HEK293 (cell line): ENCODE measurements at regions not wholly inside any gene's neighbourhood (a gene's known extent, or its start where the extent isn't known, plus 50 kb on each side); places are given as distances from the start of the nearest gene placed in this dataset.

Experiments used
- CTCF ChIA-PET: fragments of 350-600 bp; formaldehyde crosslinking; extraction: SDS; loops from one replicate; lab custom pipeline; 2021; ENCODE audit warnings: antibody characterized with exemption; lab: Yijun Ruan, JAX
- POLR2A ChIA-PET: fragments of 300-600 bp; formaldehyde crosslinking; extraction: SDS; loops from one replicate; lab custom pipeline; 2020; ENCODE audit warnings: antibody characterized with exemption, inconsistent platforms; lab: Yijun Ruan, JAX
- H3K27ac ChIP-seq: fragments of 200-500 bp; sonication (Bioruptor generic); 2 replicates; pipeline ENCODE4 v1.5.1; 2014; ENCODE audit warnings: low read depth, low read length, control low read depth, inconsistent platforms; ENCODE audit errors: extremely low read depth
- H3K36me3 ChIP-seq, 2 experiments: fragments of 200-500 bp in 1 of 2; sonication (Bioruptor generic) in 1 of 2; 1 replicate in 1 of 2; 2 replicates in 1 of 2; pipeline ENCODE4 v1.5.1; 2014 to 2017; ENCODE audit warnings: inconsistent platforms in 2 of 2, low read length in 2 of 2; ENCODE audit not compliant: control insufficient read depth in 2 of 2, insufficient read depth in 1 of 2
- H3K4me1 ChIP-seq: fragments of 200-500 bp; sonication (Bioruptor generic); 2 replicates; pipeline ENCODE4 v1.5.1; 2014; ENCODE audit warnings: mild to moderate bottlenecking, low read length, inconsistent platforms; ENCODE audit not compliant: control insufficient read depth, insufficient read depth
- H3K4me3 ChIP-seq: 2 replicates; pipeline ENCODE4 v1.5.1; 2011; ENCODE audit warnings: low read depth, mild to moderate bottlenecking, control low read depth, low read length, moderate library complexity
- H3K9me3 ChIP-seq: fragments of 200-500 bp; sonication (Bioruptor generic); 2 replicates; pipeline ENCODE4 v1.5.1; 2014; ENCODE audit warnings: low read depth, low read length, inconsistent platforms; ENCODE audit not compliant: control insufficient read depth, insufficient read depth
- BCL11B ChIP-seq: fragments of 450-650 bp; formaldehyde crosslinking; IDR thresholded peaks from 2 replicates; pipeline ENCODE4 v1.5.1; 2016; ENCODE audit warnings: low read depth, missing biosample characterization, missing genetic modification characterization
- HOXD13 ChIP-seq: sonication (generic); formaldehyde crosslinking; IDR thresholded peaks from 2 replicates; pipeline ENCODE4 v1.8.0; 2022; ENCODE audit warnings: missing genetic modification reagents, borderline replicate concordance
- KLF7 ChIP-seq: fragments of 450-650 bp; formaldehyde crosslinking; IDR thresholded peaks from 2 replicates; pipeline ENCODE4 v1.5.1; 2016; ENCODE audit warnings: missing biosample characterization, missing genetic modification characterization, borderline replicate concordance
- KLF8 ChIP-seq: fragments of 450-650 bp; formaldehyde crosslinking; IDR thresholded peaks from 2 replicates; pipeline ENCODE4 v1.5.1; 2016; ENCODE audit warnings: missing biosample characterization, missing genetic modification characterization
- KLF9 ChIP-seq: fragments of 450-650 bp; formaldehyde crosslinking; IDR thresholded peaks from 2 replicates; pipeline ENCODE4 v1.5.1; 2016; ENCODE audit warnings: missing biosample characterization, missing genetic modification characterization, low read depth
- SETDB1 ChIP-seq: IDR thresholded peaks from one replicate; pipeline ENCODE4 v1.6.1; 2017; ENCODE audit warnings: mild to moderate bottlenecking, low read length, moderate library complexity, mixed read lengths; ENCODE audit not compliant: insufficient read length
- SP7 ChIP-seq: fragments of 450-650 bp; formaldehyde crosslinking; IDR thresholded peaks from 2 replicates; pipeline ENCODE4 v1.5.1; 2016; ENCODE audit warnings: missing biosample characterization, missing genetic modification characterization
- YY1 ChIP-seq: fragments of 450-650 bp; formaldehyde crosslinking; IDR thresholded peaks from 2 replicates; pipeline ENCODE4 v1.5.1; 2018; ENCODE audit warnings: missing biosample characterization, missing genetic modification characterization
- ZIC2 ChIP-seq: fragments of 450-650 bp; formaldehyde crosslinking; IDR thresholded peaks from 2 replicates; pipeline ENCODE4 v1.5.1; 2016; ENCODE audit warnings: missing biosample characterization, missing genetic modification characterization
- ZNF112 ChIP-seq: fragments of 450-650 bp; formaldehyde crosslinking; IDR thresholded peaks from 2 replicates; pipeline ENCODE4 v1.5.0; 2017; ENCODE audit warnings: missing biosample characterization, missing genetic modification characterization
- ZNF114 ChIP-seq: fragments of 450-650 bp; formaldehyde crosslinking; IDR thresholded peaks from 2 replicates; pipeline ENCODE4 v1.5.0; 2017; ENCODE audit warnings: missing biosample characterization, missing genetic modification characterization
- ZNF223 ChIP-seq: fragments of 450-650 bp; formaldehyde crosslinking; IDR thresholded peaks from 2 replicates; pipeline ENCODE4 v1.5.1; 2016; ENCODE audit warnings: missing biosample characterization, missing genetic modification characterization
- ZNF341 ChIP-seq: fragments of 450-650 bp; formaldehyde crosslinking; IDR thresholded peaks from 2 replicates; pipeline ENCODE4; 2016; ENCODE audit warnings: low read depth, missing biosample characterization, missing genetic modification characterization
- ZNF530 ChIP-seq: fragments of 450-650 bp; formaldehyde crosslinking; IDR thresholded peaks from 2 replicates; pipeline ENCODE4 v1.5.1; 2016; ENCODE audit warnings: low read depth, missing biosample characterization, missing genetic modification characterization
- ZNF558 ChIP-seq: fragments of 450-650 bp; formaldehyde crosslinking; IDR thresholded peaks from 2 replicates; pipeline ENCODE4 v1.5.1; 2016; ENCODE audit warnings: missing biosample characterization, missing genetic modification characterization
- ZNF624 ChIP-seq: fragments of 450-650 bp; formaldehyde crosslinking; IDR thresholded peaks from 2 replicates; pipeline ENCODE4 v1.5.1; 2017; ENCODE audit warnings: missing biosample characterization, missing genetic modification characterization
- ZNF660 ChIP-seq: fragments of 450-650 bp; IDR thresholded peaks from 2 replicates; pipeline ENCODE4 v1.5.1; 2018; ENCODE audit warnings: missing biosample characterization, mild to moderate bottlenecking, missing genetic modification characterization
- ZNF785 ChIP-seq: fragments of 450-650 bp; formaldehyde crosslinking; IDR thresholded peaks from 2 replicates; pipeline ENCODE4 v1.5.1; 2016; ENCODE audit warnings: missing biosample characterization, missing genetic modification characterization
- ZNF791 ChIP-seq: fragments of 450-650 bp; formaldehyde crosslinking; IDR thresholded peaks from 2 replicates; pipeline ENCODE4 v1.5.1; 2016; ENCODE audit warnings: missing biosample characterization, missing genetic modification characterization
- ZSCAN30 ChIP-seq: fragments of 450-650 bp; IDR thresholded peaks from 2 replicates; pipeline ENCODE4 v1.5.1; 2018; ENCODE audit warnings: missing biosample characterization, mild to moderate bottlenecking, missing genetic modification characterization, moderate library complexity
- TF ChIP-seq, protein P1 (sequence below): fragments of 450-650 bp; formaldehyde crosslinking; IDR thresholded peaks from 2 replicates; pipeline ENCODE4 v1.5.1; 2017; ENCODE audit warnings: missing biosample characterization, missing genetic modification characterization
- TF ChIP-seq, protein P2 (sequence below): fragments of 450-650 bp; formaldehyde crosslinking; IDR thresholded peaks from 2 replicates; pipeline ENCODE4 v1.5.1; 2016; ENCODE audit warnings: missing biosample characterization, missing genetic modification characterization
- TF ChIP-seq, protein P3 (sequence below): fragments of 450-650 bp; formaldehyde crosslinking; IDR thresholded peaks from 2 replicates; pipeline ENCODE4 v1.5.1; 2016; ENCODE audit warnings: missing biosample characterization, missing genetic modification characterization
- TF ChIP-seq, protein P4 (sequence below): fragments of 450-650 bp; formaldehyde crosslinking; IDR thresholded peaks from 2 replicates; pipeline ENCODE4 v1.5.1; 2016; ENCODE audit warnings: missing biosample characterization, missing genetic modification characterization
- TF ChIP-seq, protein P5 (sequence below): fragments of 450-650 bp; formaldehyde crosslinking; IDR thresholded peaks from 2 replicates; pipeline ENCODE4 v1.5.1; 2016; ENCODE audit warnings: missing biosample characterization, missing genetic modification characterization, low read depth

DNA sequence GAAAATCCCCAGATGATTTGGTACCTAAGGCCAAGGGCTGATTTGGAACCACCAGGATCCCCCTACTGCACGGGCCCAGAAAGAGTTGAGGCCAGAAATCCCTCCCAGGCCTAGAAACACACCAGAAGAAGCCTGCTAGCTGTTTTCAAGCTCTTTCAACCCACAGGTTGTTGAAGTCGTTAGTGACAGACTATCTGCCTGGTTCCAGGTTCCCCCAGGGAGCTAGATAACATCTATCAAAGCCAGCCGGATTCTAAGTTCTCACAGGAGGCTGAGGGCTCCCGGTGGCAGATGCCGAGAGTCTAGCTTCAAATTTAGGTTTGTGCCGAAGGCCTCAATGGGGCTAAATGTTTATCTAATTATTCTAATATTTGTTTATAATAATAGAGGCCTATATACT lies 132.0 kb upstream of the ATP6AP2 start:
- CTCF ChIA-PET: interaction anchor here (0.7 to 1.6 kb wide), 2 partner anchors 20 to 172 kb away, joined by 4 read pairs; no protein-coding TSS in a partner anchor
- POLR2A ChIA-PET: no interaction called here
- H3K4me1 ChIP-seq: no peaks in the 10 kb centered on the region

DNA sequence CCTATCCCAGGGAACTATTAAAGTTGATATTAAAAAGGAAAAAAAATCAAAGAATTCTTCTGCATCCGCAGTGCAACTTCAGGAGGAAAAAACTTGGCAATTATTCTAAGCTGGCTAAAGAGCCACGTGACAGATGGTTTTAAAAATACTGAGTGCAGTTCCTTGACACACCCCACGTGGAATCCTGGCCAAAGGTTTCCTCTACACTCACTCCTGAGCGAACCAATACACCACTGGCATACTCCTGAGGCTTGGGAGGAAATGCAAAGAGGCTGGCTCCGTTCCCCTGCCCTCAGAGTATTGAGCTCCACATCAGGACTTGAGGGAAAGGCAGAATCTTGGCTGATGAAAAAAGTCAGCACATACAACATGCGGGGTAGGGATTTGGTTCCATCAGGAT lies 133.8 kb upstream of the ATP6AP2 start:
- no peak overlapping the region for H3K4me3 ChIP-seq
- H3K4me1 ChIP-seq: no peaks in the 10 kb centered on the region
- ChIA-PET POLR2A (no interaction called here), CTCF (no interaction called here)
- H3K27ac ChIP-seq: no peak overlapping the region
- H3K9me3 ChIP-seq: no peaks in the 10 kb centered on the region
- no peak for TF ChIP-seq KLF9 (tag by site-specific recombination)
- no peaks in the 10 kb centered on the region for H3K36me3 ChIP-seq

More for the DNA sequence above, 132.0 kb upstream of the ATP6AP2 start:
- Histone ChIP-seq H3K36me3 (no peaks in the 10 kb centered on the region), H3K4me3 (no peak overlapping the region), H3K9me3 (no peaks in the 10 kb centered on the region), H3K27ac (no peak overlapping the region)
- TF ChIP-seq ZNF785 (no peak), SETDB1 (no peak), SP7 (tag by site-specific recombination) (no peak), ZSCAN30 (no peak), ZNF558 (tag by site-specific recombination) (no peak), ZNF341 (tag by site-specific recombination) (no peak), KLF8 (tag by site-specific recombination) (no peak)
- TF ChIP-seq, protein P1, sequence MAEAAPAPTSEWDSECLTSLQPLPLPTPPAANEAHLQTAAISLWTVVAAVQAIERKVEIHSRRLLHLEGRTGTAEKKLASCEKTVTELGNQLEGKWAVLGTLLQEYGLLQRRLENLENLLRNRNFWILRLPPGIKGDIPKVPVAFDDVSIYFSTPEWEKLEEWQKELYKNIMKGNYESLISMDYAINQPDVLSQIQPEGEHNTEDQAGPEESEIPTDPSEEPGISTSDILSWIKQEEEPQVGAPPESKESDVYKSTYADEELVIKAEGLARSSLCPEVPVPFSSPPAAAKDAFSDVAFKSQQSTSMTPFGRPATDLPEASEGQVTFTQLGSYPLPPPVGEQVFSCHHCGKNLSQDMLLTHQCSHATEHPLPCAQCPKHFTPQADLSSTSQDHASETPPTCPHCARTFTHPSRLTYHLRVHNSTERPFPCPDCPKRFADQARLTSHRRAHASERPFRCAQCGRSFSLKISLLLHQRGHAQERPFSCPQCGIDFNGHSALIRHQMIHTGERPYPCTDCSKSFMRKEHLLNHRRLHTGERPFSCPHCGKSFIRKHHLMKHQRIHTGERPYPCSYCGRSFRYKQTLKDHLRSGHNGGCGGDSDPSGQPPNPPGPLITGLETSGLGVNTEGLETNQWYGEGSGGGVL: no peak

DNA sequence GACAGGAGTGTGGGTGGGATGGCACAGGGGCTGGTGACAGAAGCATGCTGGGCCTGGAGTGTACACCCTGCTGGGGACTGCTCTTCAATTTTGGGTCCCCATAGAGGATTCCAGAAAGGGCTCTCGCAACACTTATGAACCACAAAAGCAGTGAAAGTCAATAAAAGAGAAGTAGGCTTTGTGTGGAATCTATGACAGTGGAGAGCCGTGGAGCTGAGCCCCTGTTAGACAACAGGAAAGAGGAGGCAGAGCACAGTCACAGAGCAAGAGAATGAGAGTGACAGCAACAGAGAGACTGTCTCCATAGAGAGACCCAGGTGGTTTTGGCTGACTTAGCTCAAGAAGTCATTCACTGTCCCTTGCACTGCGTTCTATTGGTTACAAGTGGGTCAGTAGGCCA lies 135.1 kb upstream of the ATP6AP2 start:
- ChIA-PET CTCF (no interaction called here), POLR2A (no interaction called here)
- no peaks in the 10 kb centered on the region for H3K9me3 ChIP-seq
- H3K4me3 ChIP-seq: no peak overlapping the region
- H3K27ac ChIP-seq: no peak overlapping the region
- H3K36me3 ChIP-seq: no peaks in the 10 kb centered on the region
- H3K4me1 ChIP-seq: no peaks in the 10 kb centered on the region
- TF ChIP-seq ZIC2 (tag by site-specific recombination) (no peak), KLF7 (no peak), ZNF114 (no peak), ZNF791 (tag by site-specific recombination) (no peak), ZNF660 (tag by site-specific recombination) (no peak), ZNF624 (no peak), BCL11B (tag by site-specific recombination) (no peak), ZNF223 (no peak), ZNF112 (tag by site-specific recombination) (no peak), ZNF530 (tag by site-specific recombination) (no peak), YY1 (tag by site-specific recombination) (no peak), HOXD13 (CRISPR knock-in tag) (no peak)
- TF ChIP-seq, protein P2, sequence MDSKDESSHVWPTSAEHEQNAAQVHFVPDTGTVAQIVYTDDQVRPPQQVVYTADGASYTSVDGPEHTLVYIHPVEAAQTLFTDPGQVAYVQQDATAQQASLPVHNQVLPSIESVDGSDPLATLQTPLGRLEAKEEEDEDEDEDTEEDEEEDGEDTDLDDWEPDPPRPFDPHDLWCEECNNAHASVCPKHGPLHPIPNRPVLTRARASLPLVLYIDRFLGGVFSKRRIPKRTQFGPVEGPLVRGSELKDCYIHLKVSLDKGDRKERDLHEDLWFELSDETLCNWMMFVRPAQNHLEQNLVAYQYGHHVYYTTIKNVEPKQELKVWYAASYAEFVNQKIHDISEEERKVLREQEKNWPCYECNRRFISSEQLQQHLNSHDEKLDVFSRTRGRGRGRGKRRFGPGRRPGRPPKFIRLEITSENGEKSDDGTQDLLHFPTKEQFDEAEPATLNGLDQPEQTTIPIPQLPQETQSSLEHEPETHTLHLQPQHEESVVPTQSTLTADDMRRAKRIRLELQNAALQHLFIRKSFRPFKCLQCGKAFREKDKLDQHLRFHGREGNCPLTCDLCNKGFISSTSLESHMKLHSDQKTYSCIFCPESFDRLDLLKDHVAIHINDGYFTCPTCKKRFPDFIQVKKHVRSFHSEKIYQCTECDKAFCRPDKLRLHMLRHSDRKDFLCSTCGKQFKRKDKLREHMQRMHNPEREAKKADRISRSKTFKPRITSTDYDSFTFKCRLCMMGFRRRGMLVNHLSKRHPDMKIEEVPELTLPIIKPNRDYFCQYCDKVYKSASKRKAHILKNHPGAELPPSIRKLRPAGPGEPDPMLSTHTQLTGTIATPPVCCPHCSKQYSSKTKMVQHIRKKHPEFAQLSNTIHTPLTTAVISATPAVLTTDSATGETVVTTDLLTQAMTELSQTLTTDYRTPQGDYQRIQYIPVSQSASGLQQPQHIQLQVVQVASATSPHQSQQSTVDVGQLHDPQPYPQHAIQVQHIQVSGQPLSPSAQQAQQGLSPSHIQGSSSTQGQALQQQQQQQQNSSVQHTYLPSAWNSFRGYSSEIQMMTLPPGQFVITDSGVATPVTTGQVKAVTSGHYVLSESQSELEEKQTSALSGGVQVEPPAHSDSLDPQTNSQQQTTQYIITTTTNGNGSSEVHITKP (tag by site-specific recombination): no peak
- TF ChIP-seq, protein P3, sequence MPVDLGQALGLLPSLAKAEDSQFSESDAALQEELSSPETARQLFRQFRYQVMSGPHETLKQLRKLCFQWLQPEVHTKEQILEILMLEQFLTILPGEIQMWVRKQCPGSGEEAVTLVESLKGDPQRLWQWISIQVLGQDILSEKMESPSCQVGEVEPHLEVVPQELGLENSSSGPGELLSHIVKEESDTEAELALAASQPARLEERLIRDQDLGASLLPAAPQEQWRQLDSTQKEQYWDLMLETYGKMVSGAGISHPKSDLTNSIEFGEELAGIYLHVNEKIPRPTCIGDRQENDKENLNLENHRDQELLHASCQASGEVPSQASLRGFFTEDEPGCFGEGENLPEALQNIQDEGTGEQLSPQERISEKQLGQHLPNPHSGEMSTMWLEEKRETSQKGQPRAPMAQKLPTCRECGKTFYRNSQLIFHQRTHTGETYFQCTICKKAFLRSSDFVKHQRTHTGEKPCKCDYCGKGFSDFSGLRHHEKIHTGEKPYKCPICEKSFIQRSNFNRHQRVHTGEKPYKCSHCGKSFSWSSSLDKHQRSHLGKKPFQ (tag by site-specific recombination): no peak
- TF ChIP-seq, protein P4, sequence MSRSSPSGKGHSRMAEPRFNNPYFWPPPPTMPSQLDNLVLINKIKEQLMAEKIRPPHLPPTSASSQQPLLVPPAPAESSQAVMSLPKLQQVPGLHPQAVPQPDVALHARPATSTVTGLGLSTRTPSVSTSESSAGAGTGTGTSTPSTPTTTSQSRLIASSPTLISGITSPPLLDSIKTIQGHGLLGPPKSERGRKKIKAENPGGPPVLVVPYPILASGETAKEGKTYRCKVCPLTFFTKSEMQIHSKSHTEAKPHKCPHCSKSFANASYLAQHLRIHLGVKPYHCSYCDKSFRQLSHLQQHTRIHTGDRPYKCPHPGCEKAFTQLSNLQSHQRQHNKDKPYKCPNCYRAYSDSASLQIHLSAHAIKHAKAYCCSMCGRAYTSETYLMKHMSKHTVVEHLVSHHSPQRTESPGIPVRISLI: no peak
- TF ChIP-seq, protein P5, sequence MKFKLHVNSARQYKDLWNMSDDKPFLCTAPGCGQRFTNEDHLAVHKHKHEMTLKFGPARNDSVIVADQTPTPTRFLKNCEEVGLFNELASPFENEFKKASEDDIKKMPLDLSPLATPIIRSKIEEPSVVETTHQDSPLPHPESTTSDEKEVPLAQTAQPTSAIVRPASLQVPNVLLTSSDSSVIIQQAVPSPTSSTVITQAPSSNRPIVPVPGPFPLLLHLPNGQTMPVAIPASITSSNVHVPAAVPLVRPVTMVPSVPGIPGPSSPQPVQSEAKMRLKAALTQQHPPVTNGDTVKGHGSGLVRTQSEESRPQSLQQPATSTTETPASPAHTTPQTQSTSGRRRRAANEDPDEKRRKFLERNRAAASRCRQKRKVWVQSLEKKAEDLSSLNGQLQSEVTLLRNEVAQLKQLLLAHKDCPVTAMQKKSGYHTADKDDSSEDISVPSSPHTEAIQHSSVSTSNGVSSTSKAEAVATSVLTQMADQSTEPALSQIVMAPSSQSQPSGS (tag by site-specific recombination): no peak
